ENCODE measurements at regions not wholly inside any gene's neighbourhood (a gene's known extent, or its start where the extent isn't known, plus 50 kb on each side); places are given as distances from the start of the nearest gene placed in this dataset.
A peak's percentile ranks its signal among the peaks of the same experiment; 100 is the strongest.

GRCh38 chr2:240297256-240298116, 138.0 kb upstream of the GPC1 start:
- Mint-ChIP-seq H3K27me3 (peaks cover 40% of the 10 kb centered on the region), H3K9me3 (no peaks in the 10 kb centered on the region), H3K4me3 (no peak overlapping the region), H3K27ac (no peak overlapping the region), H3K4me1 (no peaks in the 10 kb centered on the region), H3K36me3 (no peaks in the 10 kb centered on the region)
- ATAC-seq = peak; percentile 3

- no peak overlapping the region for H3K27ac Mint-ChIP-seq
- no peaks in the 10 kb centered on the region for H3K9me3 Mint-ChIP-seq
- H3K4me1 Mint-ChIP-seq = no peaks in the 10 kb centered on the region
- ATAC-seq = no peak
- H3K36me3 Mint-ChIP-seq = no peaks in the 10 kb centered on the region
- no peak overlapping the region for H3K4me3 Mint-ChIP-seq
- peaks cover 40% of the 10 kb centered on the region for H3K27me3 Mint-ChIP-seq
Measured at GRCh38 chr2:240298117-240298790, 137.2 kb upstream of the GPC1 start.

GRCh38 chr2:240298803-240299709, 136.4 kb upstream of the GPC1 start:
- Mint-ChIP-seq H3K27me3 (peaks cover 40% of the 10 kb centered on the region), H3K27ac (no peak overlapping the region), H3K9me3 (no peaks in the 10 kb centered on the region), H3K4me3 (no peak overlapping the region), H3K36me3 (no peaks in the 10 kb centered on the region), H3K4me1 (no peaks in the 10 kb centered on the region)
- no peak for ATAC-seq

- H3K4me3 Mint-ChIP-seq = no peak overlapping the region
- no peaks in the 10 kb centered on the region for H3K4me1 Mint-ChIP-seq
- H3K27me3 Mint-ChIP-seq = peaks cover 40% of the 10 kb centered on the region
- no peak overlapping the region for H3K27ac Mint-ChIP-seq
- no peaks in the 10 kb centered on the region for H3K9me3 Mint-ChIP-seq
- no peak for ATAC-seq
- no peaks in the 10 kb centered on the region for H3K36me3 Mint-ChIP-seq
Measured at GRCh38 chr2:240299710-240300068, 135.8 kb upstream of the GPC1 start.

- no peak for ATAC-seq
- no peaks in the 10 kb centered on the region for H3K9me3 Mint-ChIP-seq
- no peak overlapping the region for H3K4me3 Mint-ChIP-seq
- no peaks in the 10 kb centered on the region for H3K36me3 Mint-ChIP-seq
- no peaks in the 10 kb centered on the region for H3K4me1 Mint-ChIP-seq
- H3K27me3 Mint-ChIP-seq = peaks cover 40% of the 10 kb centered on the region
- H3K27ac Mint-ChIP-seq = no peak overlapping the region
Measured at GRCh38 chr2:240300261-240300821, 135.1 kb upstream of the GPC1 start.

DNA sequence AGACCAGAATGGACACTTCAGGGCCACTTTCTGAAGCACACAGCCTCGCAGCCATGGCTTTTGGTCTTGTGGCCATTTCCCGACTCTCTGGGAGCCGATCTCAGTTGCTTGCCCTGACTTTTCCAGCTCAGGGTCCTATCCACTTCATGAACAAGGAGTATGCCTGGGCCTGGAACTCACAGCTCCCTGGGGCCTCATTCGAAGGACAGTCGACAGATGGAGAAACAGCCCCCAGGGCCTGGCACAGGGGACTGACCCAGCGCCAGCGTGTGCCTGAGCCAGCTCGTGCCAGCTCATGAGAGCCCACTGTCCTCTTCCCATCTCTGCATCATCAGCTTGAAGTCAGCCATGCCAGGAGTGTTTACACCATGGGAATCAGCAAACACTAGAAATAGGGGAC, 134.6 kb upstream of the GPC1 start:
- Mint-ChIP-seq H3K4me1 (no peaks in the 10 kb centered on the region), H3K27me3 (peaks cover 40% of the 10 kb centered on the region), H3K9me3 (no peaks in the 10 kb centered on the region), H3K36me3 (no peaks in the 10 kb centered on the region), H3K4me3 (no peak overlapping the region), H3K27ac (no peak overlapping the region)
- no peak for ATAC-seq

GRCh38 chr2:240301256-240301795, 134.1 kb upstream of the GPC1 start:
- Mint-ChIP-seq H3K4me1 (no peaks in the 10 kb centered on the region), H3K36me3 (no peaks in the 10 kb centered on the region), H3K9me3 (no peaks in the 10 kb centered on the region), H3K4me3 (no peak overlapping the region), H3K27me3 (peaks cover 40% of the 10 kb centered on the region), H3K27ac (no peak overlapping the region)
- no peak for ATAC-seq

GRCh38 chr2:240302041-240302440, 133.4 kb upstream of the GPC1 start:
- Mint-ChIP-seq H3K9me3 (no peaks in the 10 kb centered on the region), H3K4me3 (no peak overlapping the region), H3K36me3 (no peaks in the 10 kb centered on the region), H3K27me3 (peaks cover 40% of the 10 kb centered on the region), H3K4me1 (no peaks in the 10 kb centered on the region), H3K27ac (no peak overlapping the region)
- no peak for ATAC-seq

GRCh38 chr2:240302933-240303595, 132.4 kb upstream of the GPC1 start:
- peaks cover 40% of the 10 kb centered on the region for H3K27me3 Mint-ChIP-seq
- H3K36me3 Mint-ChIP-seq = no peaks in the 10 kb centered on the region
- ATAC-seq = no peak
- H3K4me1 Mint-ChIP-seq = no peaks in the 10 kb centered on the region
- H3K9me3 Mint-ChIP-seq = no peaks in the 10 kb centered on the region
- no peak overlapping the region for H3K4me3 Mint-ChIP-seq
- H3K27ac Mint-ChIP-seq = no peak overlapping the region

GRCh38 chr2:240303896-240304745, 131.3 kb upstream of the GPC1 start:
- Mint-ChIP-seq H3K36me3 (no peaks in the 10 kb centered on the region), H3K27me3 (peaks cover 29% of the 10 kb centered on the region), H3K9me3 (no peaks in the 10 kb centered on the region), H3K4me3 (no peak overlapping the region), H3K27ac (no peak overlapping the region), H3K4me1 (no peaks in the 10 kb centered on the region)
- ATAC-seq = no peak

- H3K27me3 Mint-ChIP-seq = peaks cover 23% of the 10 kb centered on the region
- no peak overlapping the region for H3K27ac Mint-ChIP-seq
- no peak overlapping the region for H3K4me3 Mint-ChIP-seq
- H3K4me1 Mint-ChIP-seq = no peaks in the 10 kb centered on the region
- no peaks in the 10 kb centered on the region for H3K9me3 Mint-ChIP-seq
- no peak for ATAC-seq
- H3K36me3 Mint-ChIP-seq = no peaks in the 10 kb centered on the region
Measured at GRCh38 chr2:240304746-240305161, 130.7 kb upstream of the GPC1 start.

GRCh38 chr2:240305369-240305962, 130.0 kb upstream of the GPC1 start:
- Mint-ChIP-seq H3K36me3 (no peaks in the 10 kb centered on the region), H3K9me3 (no peaks in the 10 kb centered on the region)
- no peak for ATAC-seq

DNA sequence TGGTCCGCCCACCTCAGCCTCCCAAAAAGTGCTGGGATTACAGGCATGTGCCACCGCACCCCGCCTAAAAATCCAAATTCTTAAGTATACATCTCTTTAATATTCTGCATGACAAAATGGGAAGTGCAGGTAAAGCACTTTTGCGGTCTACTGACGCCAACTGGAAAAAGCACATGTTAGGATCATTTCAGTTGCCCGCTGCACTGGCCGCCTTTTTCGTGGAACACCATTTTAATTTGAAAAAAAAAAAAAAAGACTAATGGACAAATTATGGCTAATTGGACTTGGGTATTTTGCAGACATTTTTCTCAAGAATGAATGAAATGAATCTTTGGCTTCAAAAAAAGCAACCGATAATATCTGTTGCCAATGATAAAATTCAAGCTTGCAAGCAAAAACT, 129.3 kb upstream of the GPC1 start:
- no peaks in the 10 kb centered on the region for H3K9me3 Mint-ChIP-seq
- no peak overlapping the region for H3K4me3 Mint-ChIP-seq
- peaks cover 15% of the 10 kb centered on the region for H3K27me3 Mint-ChIP-seq

More at GRCh38 chr2:240305369-240305962, 130.0 kb upstream of the GPC1 start:
- H3K4me1 Mint-ChIP-seq = no peaks in the 10 kb centered on the region
- H3K27me3 Mint-ChIP-seq = peaks cover 17% of the 10 kb centered on the region
- no peak overlapping the region for H3K27ac Mint-ChIP-seq
- H3K4me3 Mint-ChIP-seq = no peak overlapping the region

More for the DNA sequence above, 129.3 kb upstream of the GPC1 start:
- ATAC-seq = no peak
- Mint-ChIP-seq H3K27ac (no peak overlapping the region), H3K36me3 (no peaks in the 10 kb centered on the region), H3K4me1 (no peaks in the 10 kb centered on the region)

Measured in stimulated activated memory B cell treated with anti-CD40 and anti-IgM and Interleukin-4, amounts not matched to agents 10 μg/mL and 1 μg/mL and 100 μg/mL, for 72 hours (primary cell).